Fibroblast of mammary gland (primary cell): ENCODE measurements at regions not wholly inside any gene's neighbourhood (a gene's known extent, or its start where the extent isn't known, plus 50 kb on each side); places are given as distances from the start of the nearest gene placed in this dataset.

ENCODE experiments used
- DNase-seq: peaks from one replicate; pipeline ENCODE4 v3.0.0-alpha.2; 2010; ENCODE audit warnings: low read depth
- H3K4me3 ChIP-seq: 2 replicates; pipeline ENCODE4 v1.5.1; 2011; ENCODE audit warnings: low read depth, mild to moderate bottlenecking, low read length, moderate library complexity; ENCODE audit not compliant: control insufficient read depth
- CTCF ChIP-seq: conservative IDR thresholded peaks from 2 replicates; pipeline ENCODE4 v1.5.1; 2011; ENCODE audit warnings: low read depth, low read length, inconsistent platforms; ENCODE audit not compliant: control insufficient read depth, insufficient read depth

- no peak overlapping the region for H3K4me3 ChIP-seq
- DNase-seq, result no peak
- TF ChIP-seq CTCF, result no peak
Measured at GRCh38 chr6:88539295-88539764, 373.2 kb upstream of the CNR1 start.

GRCh38 chr6:88538840-88539239 lies 372.7 kb upstream of the CNR1 start:
- no peak overlapping the region for H3K4me3 ChIP-seq
- TF ChIP-seq CTCF, result no peak
- no peak for DNase-seq

GRCh38 chr6:88538130-88538706 lies 372.1 kb upstream of the CNR1 start:
- no peak overlapping the region for H3K4me3 ChIP-seq
- no peak for TF ChIP-seq CTCF
- DNase-seq, result no peak

- DNase-seq, result no peak
- TF ChIP-seq CTCF, result no peak
- H3K4me3 ChIP-seq, result no peak overlapping the region
Measured at GRCh38 chr6:88536071-88536625, 370.0 kb upstream of the CNR1 start.

GRCh38 chr6:88535306-88535705 lies 369.2 kb upstream of the CNR1 start:
- H3K4me3 ChIP-seq, result no peak overlapping the region
- DNase-seq, result no peak
- TF ChIP-seq CTCF, result no peak

GRCh38 chr6:88532241-88532860 lies 366.2 kb upstream of the CNR1 start:
- DNase-seq, result no peak
- TF ChIP-seq CTCF, result no peak
- H3K4me3 ChIP-seq, result no peak overlapping the region
